GM12872 (cell line): ENCODE measurements at regions not wholly inside any gene's neighbourhood (a gene's known extent, or its start where the extent isn't known, plus 50 kb on each side); places are given as distances from the start of the nearest gene placed in this dataset.

Experiments used
- TF ChIP-seq, protein P1 (sequence below): IDR thresholded peaks from 3 replicates; pipeline ENCODE4 v1.5.1; 2011; ENCODE audit warnings: low read depth, mild to moderate bottlenecking, low read length, moderate library complexity; ENCODE audit not compliant: insufficient read depth

DNA sequence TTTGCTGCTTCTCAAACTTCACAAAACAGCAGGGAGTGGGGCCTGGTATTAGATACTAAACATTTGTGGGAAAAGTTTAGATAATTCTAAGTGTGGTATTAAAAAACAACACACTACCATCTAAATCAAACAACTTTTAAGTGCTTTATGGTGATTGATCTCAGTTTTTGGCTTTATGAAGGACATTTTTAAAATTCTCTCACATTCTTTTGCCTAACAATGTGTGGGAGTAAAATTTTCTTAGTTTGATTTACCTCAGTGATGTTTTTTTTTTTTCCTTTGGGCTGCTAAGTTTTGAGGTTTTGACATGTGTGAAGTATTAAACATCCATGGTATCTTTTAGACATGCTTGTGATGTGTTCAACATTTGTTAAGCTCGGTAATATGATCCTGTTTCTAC is 116.2 kb downstream of the DISP1 start:
- TF ChIP-seq, protein P1, sequence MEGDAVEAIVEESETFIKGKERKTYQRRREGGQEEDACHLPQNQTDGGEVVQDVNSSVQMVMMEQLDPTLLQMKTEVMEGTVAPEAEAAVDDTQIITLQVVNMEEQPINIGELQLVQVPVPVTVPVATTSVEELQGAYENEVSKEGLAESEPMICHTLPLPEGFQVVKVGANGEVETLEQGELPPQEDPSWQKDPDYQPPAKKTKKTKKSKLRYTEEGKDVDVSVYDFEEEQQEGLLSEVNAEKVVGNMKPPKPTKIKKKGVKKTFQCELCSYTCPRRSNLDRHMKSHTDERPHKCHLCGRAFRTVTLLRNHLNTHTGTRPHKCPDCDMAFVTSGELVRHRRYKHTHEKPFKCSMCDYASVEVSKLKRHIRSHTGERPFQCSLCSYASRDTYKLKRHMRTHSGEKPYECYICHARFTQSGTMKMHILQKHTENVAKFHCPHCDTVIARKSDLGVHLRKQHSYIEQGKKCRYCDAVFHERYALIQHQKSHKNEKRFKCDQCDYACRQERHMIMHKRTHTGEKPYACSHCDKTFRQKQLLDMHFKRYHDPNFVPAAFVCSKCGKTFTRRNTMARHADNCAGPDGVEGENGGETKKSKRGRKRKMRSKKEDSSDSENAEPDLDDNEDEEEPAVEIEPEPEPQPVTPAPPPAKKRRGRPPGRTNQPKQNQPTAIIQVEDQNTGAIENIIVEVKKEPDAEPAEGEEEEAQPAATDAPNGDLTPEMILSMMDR, result no peak

DNA sequence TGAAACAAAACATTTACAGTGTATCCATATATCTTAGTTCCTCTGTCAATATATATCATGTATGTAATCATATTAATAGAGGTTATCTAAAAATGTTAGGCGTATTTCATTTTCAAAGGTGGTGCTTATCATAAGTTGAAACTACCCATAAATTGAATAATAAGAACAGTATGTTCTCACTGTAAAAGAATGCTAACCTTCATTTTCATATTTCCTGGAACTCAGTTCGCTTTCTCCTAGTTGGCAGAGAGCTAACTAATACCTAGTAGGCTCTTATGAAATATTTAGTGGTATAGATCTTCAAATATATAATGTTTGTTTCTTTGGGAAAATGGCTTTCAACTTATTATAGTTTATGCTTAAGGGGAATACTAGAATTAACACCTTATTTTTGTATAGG is 118.4 kb downstream of the DISP1 start:
- TF ChIP-seq, protein P1, result no peak

DNA sequence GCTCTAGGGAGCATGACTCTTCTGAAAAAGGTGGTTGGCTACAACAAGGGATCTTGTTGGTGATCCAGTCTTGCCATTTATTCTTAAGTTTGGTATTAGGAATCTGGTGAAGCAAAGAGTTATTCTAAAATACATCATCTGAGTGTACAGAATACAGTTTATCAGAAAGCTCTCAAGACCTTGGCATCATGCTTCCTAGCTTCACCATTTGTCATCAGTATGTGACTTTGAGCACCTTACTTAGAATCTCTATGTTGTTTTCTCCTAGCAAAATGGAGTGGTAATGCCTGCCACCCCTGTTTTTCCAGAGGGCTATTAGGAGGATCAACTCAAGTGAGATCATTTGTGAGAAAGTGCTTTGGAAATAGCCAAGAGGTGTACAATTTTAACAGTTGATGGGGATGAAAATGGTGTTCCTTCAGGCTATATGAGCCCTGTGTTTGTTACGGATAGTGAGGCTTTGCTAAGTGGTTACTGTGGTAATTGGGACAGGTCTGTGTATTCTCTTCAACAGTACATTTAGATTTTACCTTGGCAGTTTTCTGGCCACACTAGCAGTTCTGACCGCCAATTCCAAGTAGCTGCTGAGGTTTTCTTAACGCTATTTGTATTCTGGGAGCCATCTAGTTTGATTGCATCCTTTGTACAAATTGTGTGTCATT is 120.5 kb downstream of the DISP1 start:
- TF ChIP-seq, protein P1, result no peak

DNA sequence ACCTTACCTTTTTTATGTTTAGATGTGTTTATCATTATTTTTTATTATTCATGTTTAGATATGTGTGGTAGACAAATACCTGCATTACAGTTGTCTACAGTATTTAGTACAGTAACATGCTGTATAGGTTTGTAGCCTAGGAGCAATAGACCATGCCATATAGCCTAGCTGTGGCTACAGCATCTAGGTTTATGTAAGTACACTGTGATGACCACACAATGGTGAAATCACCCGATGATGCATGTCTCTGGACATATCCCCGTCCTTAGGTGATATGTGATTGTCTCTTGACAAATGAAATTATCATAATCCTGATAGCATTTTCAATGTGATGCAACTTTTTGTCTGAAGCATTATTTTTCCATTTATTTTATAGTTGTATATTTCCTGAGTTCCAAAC is 121.2 kb downstream of the DISP1 start:
- TF ChIP-seq, protein P1, result no peak

DNA sequence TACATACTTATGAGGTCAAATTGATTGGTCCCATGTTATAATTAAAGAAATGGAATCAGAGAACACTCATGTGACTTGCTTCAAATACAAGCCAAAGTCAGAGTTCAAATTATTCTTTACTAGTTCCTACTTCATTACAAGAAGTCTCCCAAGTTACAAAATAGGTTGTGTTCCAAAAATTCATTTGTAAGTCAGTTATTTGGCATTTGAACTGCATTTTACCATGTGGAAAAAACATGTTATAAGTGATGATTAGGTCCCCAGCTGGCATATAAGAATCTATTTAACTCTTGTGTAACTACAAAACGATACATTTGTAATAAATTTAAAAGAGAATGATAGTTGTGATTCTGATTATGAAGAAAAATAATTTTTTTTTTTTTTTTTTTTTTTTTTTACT is 124.1 kb downstream of the DISP1 start:
- TF ChIP-seq, protein P1, result no peak

DNA sequence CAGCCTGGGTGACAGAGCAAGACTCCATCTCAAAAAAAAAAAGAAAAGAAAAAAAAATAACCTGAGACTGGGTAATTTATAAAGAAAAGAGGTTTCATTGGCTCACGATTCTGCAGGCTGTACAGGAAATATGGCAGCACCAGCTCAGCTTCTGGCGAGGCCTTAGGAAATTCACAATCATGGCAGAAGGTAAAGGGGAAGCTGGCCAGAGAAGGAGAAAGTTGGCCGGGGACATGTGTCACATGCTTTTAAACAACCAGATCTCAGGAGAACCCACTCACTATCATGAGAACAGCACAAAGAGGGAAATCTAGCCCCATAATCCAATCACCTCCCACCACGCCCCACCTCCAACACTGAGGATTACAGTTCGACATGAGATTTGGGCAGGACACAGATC is 125.3 kb downstream of the DISP1 start:
- TF ChIP-seq, protein P1, result no peak

DNA sequence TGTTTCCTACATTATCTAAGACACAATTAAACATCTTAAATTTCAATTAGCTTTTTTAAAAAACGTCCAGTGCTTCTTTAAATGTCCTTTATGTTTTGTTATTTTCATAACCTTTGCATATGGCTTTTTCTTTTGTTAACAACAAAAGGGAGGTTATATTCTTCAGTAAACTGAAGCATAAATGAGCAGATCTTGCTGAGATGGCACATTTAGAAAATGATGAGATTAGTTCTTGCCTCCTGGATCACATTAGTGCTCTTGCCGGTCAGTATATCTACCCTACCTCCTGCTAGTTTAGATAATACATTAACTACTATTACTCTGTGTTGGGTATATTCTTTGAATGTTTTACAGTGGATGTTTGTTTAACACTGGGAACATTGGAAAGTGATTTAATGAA is 126.1 kb downstream of the DISP1 start:
- TF ChIP-seq, protein P1, result no peak
